ENCODE measurements at regions not wholly inside any gene's neighbourhood (a gene's known extent, or its start where the extent isn't known, plus 50 kb on each side); places are given as distances from the start of the nearest gene placed in this dataset.

GRCh38 chr6:85394199-85394598 lies 55.7 kb upstream of the NT5E start:
- peaks cover 0 to 2% (median 0%) of the 10 kb centered on the region in 3 donors for H3K4me1 ChIP-seq (ENCODE audit: control insufficient read depth in 2 of 3, insufficient read depth in 2 of 3, low read depth in 1 of 3, low read length in 3 of 3)
- DNase-seq (no peak), FAIRE-seq (no peak)
- no peak overlapping the region for H3K4me3 ChIP-seq (ENCODE audit: low read length in 3 of 3)
- no peaks in the 10 kb centered on the region for H3K36me3 ChIP-seq (ENCODE audit: control insufficient read depth in 2 of 3, insufficient read depth in 3 of 3, low read length in 3 of 3)
- no peak overlapping the region for H3K27ac ChIP-seq (ENCODE audit: low read depth in 2 of 2, low read length in 2 of 2)
- H3K27me3 ChIP-seq (ENCODE audit: control insufficient read depth, insufficient read depth, low read length) = no peaks in the 10 kb centered on the region
- TF ChIP-seq CTCF (IDR thresholded peaks at IDR 0.05; ENCODE audit: borderline replicate concordance, extremely low read depth, insufficient read depth) = no peak
- no peaks in the 10 kb centered on the region for H3K9me3 ChIP-seq (ENCODE audit: control insufficient read depth in 2 of 3, insufficient read depth in 1 of 3, low read length in 3 of 3)
- intact Hi-C loops (cut with DNase I) = no loop called here
- H3K9ac ChIP-seq (ENCODE audit: low read length in 3 of 3) = no peak overlapping the region

GRCh38 chr6:85392379-85392778 lies 57.5 kb upstream of the NT5E start:
- Histone ChIP-seq H3K4me3 (ENCODE audit: low read length in 3 of 3) (no peak overlapping the region), H3K27ac (ENCODE audit: low read depth in 2 of 2, low read length in 2 of 2) (no peak overlapping the region), H3K9ac (ENCODE audit: low read length in 3 of 3) (no peak overlapping the region), H3K4me1 (ENCODE audit: control insufficient read depth in 2 of 3, insufficient read depth in 2 of 3, low read depth in 1 of 3, low read length in 3 of 3) (peaks cover 0 to 2% (median 0%) of the 10 kb centered on the region in 3 donors), H3K36me3 (ENCODE audit: control insufficient read depth in 2 of 3, insufficient read depth in 3 of 3, low read length in 3 of 3) (no peaks in the 10 kb centered on the region), H3K27me3 (ENCODE audit: control insufficient read depth, insufficient read depth, low read length) (no peaks in the 10 kb centered on the region), H3K9me3 (ENCODE audit: control insufficient read depth in 2 of 3, insufficient read depth in 1 of 3, low read length in 3 of 3) (no peaks in the 10 kb centered on the region)
- no peak for TF ChIP-seq CTCF (IDR thresholded peaks at IDR 0.05; ENCODE audit: borderline replicate concordance, extremely low read depth, insufficient read depth)
- DNase-seq = no peak
- intact Hi-C loops (cut with DNase I) = no loop called here
- FAIRE-seq = no peak

GRCh38 chr6:85390775-85391174 lies 59.1 kb upstream of the NT5E start:
- no peak for TF ChIP-seq CTCF (IDR thresholded peaks at IDR 0.05; ENCODE audit: borderline replicate concordance, extremely low read depth, insufficient read depth)
- H3K9ac ChIP-seq (ENCODE audit: low read length in 3 of 3) = no peak overlapping the region
- FAIRE-seq = no peak
- peaks cover 0 to 2% (median 0%) of the 10 kb centered on the region in 3 donors for H3K4me1 ChIP-seq (ENCODE audit: control insufficient read depth in 2 of 3, insufficient read depth in 2 of 3, low read depth in 1 of 3, low read length in 3 of 3)
- no peaks in the 10 kb centered on the region for H3K36me3 ChIP-seq (ENCODE audit: control insufficient read depth in 2 of 3, insufficient read depth in 3 of 3, low read length in 3 of 3)
- no peaks in the 10 kb centered on the region for H3K9me3 ChIP-seq (ENCODE audit: control insufficient read depth in 2 of 3, insufficient read depth in 1 of 3, low read length in 3 of 3)
- intact Hi-C loops (cut with DNase I) = no loop called here
- peak overlapping the region; percentile 8 to 32 for H3K27ac ChIP-seq (ENCODE audit: low read depth in 2 of 2, low read length in 2 of 2)
- no peak overlapping the region for H3K4me3 ChIP-seq (ENCODE audit: low read length in 3 of 3)
- no peaks in the 10 kb centered on the region for H3K27me3 ChIP-seq (ENCODE audit: control insufficient read depth, insufficient read depth, low read length)
- DNase-seq = peak in 2 of 5 donors; percentile 30 to 40

GRCh38 chr6:85390105-85390728 lies 59.7 kb upstream of the NT5E start:
- FAIRE-seq (no peak), DNase-seq (no peak)
- Histone ChIP-seq H3K9me3 (ENCODE audit: control insufficient read depth in 2 of 3, insufficient read depth in 1 of 3, low read length in 3 of 3) (no peaks in the 10 kb centered on the region), H3K4me1 (ENCODE audit: control insufficient read depth in 2 of 3, insufficient read depth in 2 of 3, low read depth in 1 of 3, low read length in 3 of 3) (peaks cover 0 to 2% (median 0%) of the 10 kb centered on the region in 3 donors), H3K27me3 (ENCODE audit: control insufficient read depth, insufficient read depth, low read length) (no peaks in the 10 kb centered on the region), H3K36me3 (ENCODE audit: control insufficient read depth in 2 of 3, insufficient read depth in 3 of 3, low read length in 3 of 3) (no peaks in the 10 kb centered on the region), H3K4me3 (ENCODE audit: low read length in 3 of 3) (peak overlapping the region in 1 of 3 donors; percentile 40), H3K9ac (ENCODE audit: low read length in 3 of 3) (no peak overlapping the region), H3K27ac (ENCODE audit: low read depth in 2 of 2, low read length in 2 of 2) (no peak overlapping the region)
- intact Hi-C loops (cut with DNase I) = no loop called here
- TF ChIP-seq CTCF (IDR thresholded peaks at IDR 0.05; ENCODE audit: borderline replicate concordance, extremely low read depth, insufficient read depth) = no peak

Data from kidney (tissue), 13 donors.